ENCODE measurements at regions not wholly inside any gene's neighbourhood (a gene's known extent, or its start where the extent isn't known, plus 50 kb on each side); places are given as distances from the start of the nearest gene placed in this dataset.

DNA sequence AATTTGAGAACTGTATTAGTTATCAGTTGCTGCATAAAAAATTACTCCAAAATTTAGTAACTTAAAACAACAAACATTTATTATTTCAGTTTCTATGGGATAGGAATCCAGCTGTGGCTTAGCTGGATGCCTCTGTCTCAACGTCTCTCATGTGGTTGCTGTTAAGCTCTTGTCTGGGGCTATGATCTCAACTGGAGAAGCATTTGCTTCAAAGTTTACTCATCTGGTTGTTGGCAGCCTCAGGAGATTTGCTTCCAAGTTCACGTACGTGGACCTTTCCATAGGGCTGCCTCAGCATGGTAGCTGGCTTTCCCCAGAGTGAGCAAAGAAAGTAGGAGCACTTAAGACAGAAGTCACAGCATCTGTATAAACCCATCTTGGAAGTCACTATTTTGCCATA, 144.9 kb upstream of the SESN3 start:
- Histone ChIP-seq H3K79me2 (ENCODE audit: insufficient read depth, low read depth) (no peaks in the 10 kb centered on the region), H3K27me3 (ENCODE audit: insufficient read depth, low read depth) (no peaks in the 10 kb centered on the region), H3K4me3 (IDR thresholded peaks at IDR 0.05; ENCODE audit: insufficient read depth, low read depth, low read length) (no peak overlapping the region), H3K36me3 (ENCODE audit: insufficient read depth) (no peaks in the 10 kb centered on the region), H3K27ac (no peak overlapping the region), H3K9ac (no peak overlapping the region), H3K4me2 (no peak overlapping the region), H3K4me1 (ENCODE audit: low read depth, poor library complexity, severe bottlenecking) (no peaks in the 10 kb centered on the region), H2AFZ (ENCODE audit: low read depth) (no peak overlapping the region), H4K20me1 (ENCODE audit: insufficient read depth) (no peaks in the 10 kb centered on the region)
- TF ChIP-seq, protein P1, sequence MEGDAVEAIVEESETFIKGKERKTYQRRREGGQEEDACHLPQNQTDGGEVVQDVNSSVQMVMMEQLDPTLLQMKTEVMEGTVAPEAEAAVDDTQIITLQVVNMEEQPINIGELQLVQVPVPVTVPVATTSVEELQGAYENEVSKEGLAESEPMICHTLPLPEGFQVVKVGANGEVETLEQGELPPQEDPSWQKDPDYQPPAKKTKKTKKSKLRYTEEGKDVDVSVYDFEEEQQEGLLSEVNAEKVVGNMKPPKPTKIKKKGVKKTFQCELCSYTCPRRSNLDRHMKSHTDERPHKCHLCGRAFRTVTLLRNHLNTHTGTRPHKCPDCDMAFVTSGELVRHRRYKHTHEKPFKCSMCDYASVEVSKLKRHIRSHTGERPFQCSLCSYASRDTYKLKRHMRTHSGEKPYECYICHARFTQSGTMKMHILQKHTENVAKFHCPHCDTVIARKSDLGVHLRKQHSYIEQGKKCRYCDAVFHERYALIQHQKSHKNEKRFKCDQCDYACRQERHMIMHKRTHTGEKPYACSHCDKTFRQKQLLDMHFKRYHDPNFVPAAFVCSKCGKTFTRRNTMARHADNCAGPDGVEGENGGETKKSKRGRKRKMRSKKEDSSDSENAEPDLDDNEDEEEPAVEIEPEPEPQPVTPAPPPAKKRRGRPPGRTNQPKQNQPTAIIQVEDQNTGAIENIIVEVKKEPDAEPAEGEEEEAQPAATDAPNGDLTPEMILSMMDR (conservative IDR thresholded peaks at IDR 0.05; ENCODE audit: low read depth, low read length), result no peak

GRCh38 chr11:95375451-95375850, 144.4 kb upstream of the SESN3 start:
- H3K4me1 ChIP-seq (ENCODE audit: low read depth, poor library complexity, severe bottlenecking), result no peaks in the 10 kb centered on the region
- H3K36me3 ChIP-seq (ENCODE audit: insufficient read depth), result no peaks in the 10 kb centered on the region
- H3K4me3 ChIP-seq (IDR thresholded peaks at IDR 0.05; ENCODE audit: insufficient read depth, low read depth, low read length), result no peak overlapping the region
- no peaks in the 10 kb centered on the region for H3K79me2 ChIP-seq (ENCODE audit: insufficient read depth, low read depth)
- H3K27me3 ChIP-seq (ENCODE audit: insufficient read depth, low read depth), result no peaks in the 10 kb centered on the region
- TF ChIP-seq, protein P1 (conservative IDR thresholded peaks at IDR 0.05; ENCODE audit: low read depth, low read length), result no peak
- no peak overlapping the region for H2AFZ ChIP-seq (ENCODE audit: low read depth)
- no peak overlapping the region for H3K4me2 ChIP-seq
- H4K20me1 ChIP-seq (ENCODE audit: insufficient read depth), result no peaks in the 10 kb centered on the region
- no peak overlapping the region for H3K27ac ChIP-seq
- no peak overlapping the region for H3K9ac ChIP-seq

GRCh38 chr11:95374105-95374504, 143.1 kb upstream of the SESN3 start:
- no peak overlapping the region for H3K9ac ChIP-seq
- H3K27ac ChIP-seq, result no peak overlapping the region
- H3K4me1 ChIP-seq (ENCODE audit: low read depth, poor library complexity, severe bottlenecking), result no peaks in the 10 kb centered on the region
- no peaks in the 10 kb centered on the region for H3K79me2 ChIP-seq (ENCODE audit: insufficient read depth, low read depth)
- TF ChIP-seq, protein P1 (conservative IDR thresholded peaks at IDR 0.05; ENCODE audit: low read depth, low read length), result no peak
- no peak overlapping the region for H2AFZ ChIP-seq (ENCODE audit: low read depth)
- H3K4me2 ChIP-seq, result no peak overlapping the region
- no peaks in the 10 kb centered on the region for H4K20me1 ChIP-seq (ENCODE audit: insufficient read depth)
- no peak overlapping the region for H3K4me3 ChIP-seq (IDR thresholded peaks at IDR 0.05; ENCODE audit: insufficient read depth, low read depth, low read length)
- H3K27me3 ChIP-seq (ENCODE audit: insufficient read depth, low read depth), result no peaks in the 10 kb centered on the region
- no peaks in the 10 kb centered on the region for H3K36me3 ChIP-seq (ENCODE audit: insufficient read depth)

DNA sequence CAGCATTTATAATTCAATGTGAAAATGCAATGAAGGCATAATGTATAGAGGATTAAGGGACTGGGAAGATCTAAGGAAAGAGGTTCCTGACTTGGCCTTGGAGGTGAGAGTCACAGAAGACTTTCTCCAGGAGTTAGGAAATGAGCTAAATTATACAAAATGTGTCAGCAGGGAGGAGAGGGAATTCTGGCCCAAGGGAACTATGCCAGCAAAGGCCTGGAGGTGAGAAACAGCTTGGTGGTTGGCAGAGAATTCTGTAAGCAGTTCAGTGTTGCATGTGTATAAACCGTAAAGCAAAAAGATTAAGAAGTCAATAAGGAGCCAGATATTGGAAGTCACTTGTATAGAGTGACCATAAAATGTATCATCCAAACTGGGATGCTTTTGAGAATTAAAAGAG, 142.2 kb upstream of the SESN3 start:
- Histone ChIP-seq H3K79me2 (ENCODE audit: insufficient read depth, low read depth) (no peaks in the 10 kb centered on the region), H3K4me1 (ENCODE audit: low read depth, poor library complexity, severe bottlenecking) (no peaks in the 10 kb centered on the region), H2AFZ (ENCODE audit: low read depth) (no peak overlapping the region), H3K9ac (no peak overlapping the region), H4K20me1 (ENCODE audit: insufficient read depth) (no peaks in the 10 kb centered on the region), H3K4me3 (IDR thresholded peaks at IDR 0.05; ENCODE audit: insufficient read depth, low read depth, low read length) (no peak overlapping the region), H3K4me2 (no peak overlapping the region), H3K36me3 (ENCODE audit: insufficient read depth) (no peaks in the 10 kb centered on the region), H3K27me3 (ENCODE audit: insufficient read depth, low read depth) (no peaks in the 10 kb centered on the region), H3K27ac (no peak overlapping the region)
- TF ChIP-seq, protein P1 (conservative IDR thresholded peaks at IDR 0.05; ENCODE audit: low read depth, low read length), result no peak
